Lower leg skin (tissue), 4 donors: ENCODE measurements at regions not wholly inside any gene's neighbourhood (a gene's known extent, or its start where the extent isn't known, plus 50 kb on each side); places are given as distances from the start of the nearest gene placed in this dataset.

Experiments
- DNase-seq, 2 donors: peaks; one replicate each; pipeline ENCODE4 v3.0.0-alpha.2; 2019; ENCODE audit warnings: low spot score in 2 of 2
- H3K4me3 ChIP-seq: fragments of 200-600 bp; sonication (generic); 2 replicates; pipeline ENCODE4 v1.5.1; 2017; ENCODE audit warnings: mild to moderate bottlenecking, low read depth; ENCODE audit not compliant: poor library complexity, severe bottlenecking
- CTCF ChIP-seq, 3 donors: fragments of 450-650 bp; IDR thresholded peaks; one replicate each; pipeline ENCODE4 v1.5.1; 2016; ENCODE audit warnings: antibody characterized with exemption in 3 of 3, mild to moderate bottlenecking in 3 of 3, moderate library complexity in 2 of 3
- POLR2A ChIP-seq, 2 donors: fragments of 450-650 bp; IDR thresholded peaks; one replicate each; pipeline ENCODE4 v1.6.1; 2016 to 2017; ENCODE audit warnings: antibody characterized with exemption in 2 of 2, mild to moderate bottlenecking in 1 of 2, moderate library complexity in 1 of 2
- WGBS, 2 donors: methylation state at CpG; one replicate each; pipeline ENCODE4 v1.1.5; 2018; 5-methylcytosine and 5-hydroxymethylcytosine counted together
- intact Hi-C: fragments of 100-400 bp; cut with DNase I; formaldehyde crosslinking; loops from one replicate; pipeline ENCODE4 v1.15.0; 2023; ENCODE audit warnings: low total_unique reads

GRCh38 chr10:4083509-4084003 lies 298.5 kb upstream of the KLF6 start:
- TF ChIP-seq CTCF (IDR thresholded peaks at IDR 0.05) = no peak
- TF ChIP-seq POLR2A (IDR thresholded peaks at IDR 0.05) = no peak
- DNase-seq = no peak
- intact Hi-C loops = no loop called here
- WGBS, 2 donors = 16 to 36% methylated on average over 2 of the region's 2 CpGs
- no peak overlapping the region for H3K4me3 ChIP-seq

- TF ChIP-seq CTCF (IDR thresholded peaks at IDR 0.05) = no peak
- TF ChIP-seq POLR2A (IDR thresholded peaks at IDR 0.05) = no peak
- WGBS, 2 donors = 45 to 65% methylated on average over 2 of the region's 2 CpGs
- no peak for DNase-seq
- no peak overlapping the region for H3K4me3 ChIP-seq
- intact Hi-C loops = no loop called here
Measured at GRCh38 chr10:4082861-4083260, 297.9 kb upstream of the KLF6 start.

GRCh38 chr10:4081685-4082111 lies 296.7 kb upstream of the KLF6 start:
- intact Hi-C loops = no loop called here
- H3K4me3 ChIP-seq = no peak overlapping the region
- TF ChIP-seq CTCF (IDR thresholded peaks at IDR 0.05) = no peak
- no peak for TF ChIP-seq POLR2A (IDR thresholded peaks at IDR 0.05)
- no peak for DNase-seq
- 44 to 65% methylated on average over 5 of the region's 5 CpGs for whole genome bisulfite sequencing, 2 donors

- 70 to 83% methylated on average over 7 of the region's 7 CpGs for WGBS, 2 donors
Measured at GRCh38 chr10:4080225-4080805, 295.3 kb upstream of the KLF6 start.

GRCh38 chr10:4079803-4080202 lies 294.8 kb upstream of the KLF6 start:
- 82 to 86% methylated on average over 5 of the region's 5 CpGs for WGBS, 2 donors
- DNase-seq = no peak
- intact Hi-C loops = no loop called here
- TF ChIP-seq POLR2A (IDR thresholded peaks at IDR 0.05) (no peak), CTCF (IDR thresholded peaks at IDR 0.05) (no peak)
- H3K4me3 ChIP-seq = no peak overlapping the region

More at GRCh38 chr10:4080225-4080805, 295.3 kb upstream of the KLF6 start:
- intact Hi-C loops = no loop called here
- no peak for DNase-seq
- TF ChIP-seq CTCF (IDR thresholded peaks at IDR 0.05) (no peak), POLR2A (IDR thresholded peaks at IDR 0.05) (no peak)
- no peak overlapping the region for H3K4me3 ChIP-seq

GRCh38 chr10:4077804-4078203 lies 292.8 kb upstream of the KLF6 start:
- no peak for DNase-seq
- intact Hi-C loops = no loop called here
- no peak for TF ChIP-seq POLR2A (IDR thresholded peaks at IDR 0.05)
- no peak for TF ChIP-seq CTCF (IDR thresholded peaks at IDR 0.05)
- WGBS, 2 donors = 71 to 81% methylated on average over 3 of the region's 3 CpGs
- H3K4me3 ChIP-seq = no peak overlapping the region
